ENCODE measurements at regions not wholly inside any gene's neighbourhood (a gene's known extent, or its start where the extent isn't known, plus 50 kb on each side); places are given as distances from the start of the nearest gene placed in this dataset.
"Not testable (repeated sequence)": the region's sequence is repeated elsewhere in the genome, so short reads cannot be mapped to it uniquely, and the experiment has no call there.

- no peak for DNase-seq (ENCODE audit: low spot score)
These were observed 1147.2 kb downstream of the VRK1 start for GRCh38 chr14:97944380-97944779.

DNA sequence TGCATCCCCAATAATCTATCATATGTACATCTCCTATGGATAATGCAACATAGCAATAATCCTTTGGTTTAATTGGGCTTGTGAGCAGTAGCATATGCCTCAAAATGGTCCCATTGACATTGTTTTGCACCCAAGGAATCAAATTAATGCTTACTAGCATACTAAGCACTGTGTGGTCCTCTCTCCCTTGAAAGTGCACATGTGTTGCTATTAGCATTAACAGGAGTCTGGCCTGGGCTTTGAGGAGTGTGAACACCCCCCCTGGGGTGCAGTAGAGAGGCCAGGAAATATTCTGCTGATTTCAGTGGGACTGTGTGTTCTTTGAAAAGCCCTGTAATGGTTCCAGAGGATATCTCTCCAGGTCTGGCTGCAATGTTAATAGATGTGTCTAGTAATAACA is 1148.4 kb downstream of the VRK1 start:
- DNase-seq (ENCODE audit: low spot score), result no peak

DNA sequence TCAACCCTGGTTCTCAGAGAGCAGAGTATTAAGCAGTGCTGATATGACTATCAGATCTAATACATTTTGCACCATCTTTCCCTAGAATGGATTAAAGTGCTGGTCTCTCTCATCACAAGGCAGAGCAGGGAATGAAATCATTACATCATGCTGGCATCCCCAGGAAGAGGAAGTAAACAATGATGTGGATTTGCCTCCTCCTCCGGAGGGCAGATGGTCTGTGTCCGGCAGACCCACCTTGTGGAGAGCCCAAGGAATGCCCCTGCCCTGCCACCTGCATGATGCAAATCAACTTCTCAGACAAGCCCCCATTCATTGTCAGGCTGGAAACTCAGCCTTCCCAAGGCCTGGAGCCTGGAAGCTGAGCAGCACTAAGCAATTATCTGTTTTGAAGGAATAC is 1149.1 kb downstream of the VRK1 start:
- DNase-seq (ENCODE audit: low spot score), result no peak

GRCh38 chr14:97946641-97947040 is 1149.5 kb downstream of the VRK1 start:
- DNase-seq (ENCODE audit: low spot score), result no peak

DNA sequence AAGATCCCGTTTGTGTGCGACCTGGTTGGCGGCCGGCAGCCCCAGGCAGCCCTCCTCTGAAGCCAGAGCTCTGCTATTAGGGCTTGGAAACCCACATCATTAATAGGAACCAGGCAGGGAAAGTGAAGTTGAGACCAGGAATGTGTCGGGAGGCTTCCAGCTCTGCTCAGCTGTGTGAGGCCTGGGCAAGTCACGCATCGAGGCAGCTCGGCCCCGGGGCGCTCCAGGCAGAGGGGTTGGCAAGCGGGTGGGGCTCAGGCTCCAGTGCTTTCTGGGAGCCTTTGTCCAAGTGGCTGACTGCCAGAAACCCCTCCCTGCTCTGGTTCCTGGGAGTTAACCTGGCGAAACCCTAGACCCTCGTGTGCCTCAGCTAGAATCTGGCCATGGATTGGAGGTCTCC is 1151.7 kb downstream of the VRK1 start:
- no peak for DNase-seq (ENCODE audit: low spot score)

GRCh38 chr14:97956581-97957340 is 1159.6 kb downstream of the VRK1 start:
- no peak for DNase-seq (ENCODE audit: low spot score)

GRCh38 chr14:97959251-97959650 is 1162.1 kb downstream of the VRK1 start:
- no peak for DNase-seq (ENCODE audit: low spot score)

DNA sequence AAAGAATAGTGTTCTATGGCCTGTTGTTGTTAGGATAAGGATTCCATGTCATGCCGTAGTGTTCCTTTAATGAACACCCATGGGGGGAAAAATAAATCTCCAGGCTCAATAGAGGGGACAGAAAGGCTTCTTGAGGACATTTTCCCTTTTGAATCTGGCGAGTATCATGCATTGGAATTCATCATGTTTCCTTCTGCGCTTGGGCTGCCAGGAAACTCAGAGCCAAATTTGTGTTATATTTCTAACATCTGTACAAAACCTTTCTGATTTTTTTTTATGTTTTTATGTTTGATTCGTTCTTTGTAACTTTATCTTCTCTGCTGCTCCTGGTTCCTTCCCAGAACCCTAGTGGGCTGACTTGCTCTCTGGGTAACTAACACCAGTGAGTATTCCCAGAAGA is 1163.3 kb downstream of the VRK1 start:
- no peak for DNase-seq (ENCODE audit: low spot score)

DNA sequence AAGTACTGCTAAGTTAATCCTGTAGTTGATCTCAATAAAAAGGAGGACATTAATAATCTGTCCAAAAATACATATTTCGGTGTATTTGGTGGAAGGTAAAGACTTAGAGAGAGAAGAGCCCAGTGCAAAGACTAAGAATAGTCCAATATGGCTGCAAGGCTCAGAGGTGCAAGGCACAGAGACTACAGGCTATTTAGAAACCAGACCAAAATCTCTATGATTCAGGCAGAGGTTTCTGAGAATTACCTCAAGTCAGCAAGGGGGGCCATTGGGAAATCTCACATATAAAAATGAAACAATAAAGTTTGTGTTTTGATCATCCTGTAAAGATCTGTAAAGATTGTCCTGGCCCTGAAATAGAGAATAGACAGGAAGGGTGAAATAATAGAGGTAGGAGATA is 1173.0 kb downstream of the VRK1 start:
- no peak for DNase-seq (ENCODE audit: low spot score)

DNA sequence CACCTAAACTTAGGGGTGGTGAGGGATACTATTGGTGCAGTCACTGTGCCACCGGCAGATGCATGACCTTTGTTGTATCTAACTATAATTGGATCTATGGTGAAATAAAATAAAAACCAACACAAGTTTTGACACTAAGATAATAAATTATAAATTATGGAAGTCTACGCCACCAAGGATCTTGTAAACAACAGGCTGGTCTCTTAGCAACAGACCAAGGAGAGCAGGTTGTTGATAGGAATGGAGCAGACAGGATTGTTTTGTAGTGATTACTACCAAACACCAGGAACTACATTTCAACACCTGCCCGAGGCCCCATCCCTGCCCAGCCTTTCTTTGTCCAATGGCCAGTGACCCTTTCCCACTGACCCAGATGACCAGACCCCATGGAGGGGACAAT is 1178.0 kb downstream of the VRK1 start:
- no peak for DNase-seq (ENCODE audit: low spot score)

- no peak for DNase-seq (ENCODE audit: low spot score)
These were observed 1178.8 kb downstream of the VRK1 start for GRCh38 chr14:97975962-97976361.

DNA sequence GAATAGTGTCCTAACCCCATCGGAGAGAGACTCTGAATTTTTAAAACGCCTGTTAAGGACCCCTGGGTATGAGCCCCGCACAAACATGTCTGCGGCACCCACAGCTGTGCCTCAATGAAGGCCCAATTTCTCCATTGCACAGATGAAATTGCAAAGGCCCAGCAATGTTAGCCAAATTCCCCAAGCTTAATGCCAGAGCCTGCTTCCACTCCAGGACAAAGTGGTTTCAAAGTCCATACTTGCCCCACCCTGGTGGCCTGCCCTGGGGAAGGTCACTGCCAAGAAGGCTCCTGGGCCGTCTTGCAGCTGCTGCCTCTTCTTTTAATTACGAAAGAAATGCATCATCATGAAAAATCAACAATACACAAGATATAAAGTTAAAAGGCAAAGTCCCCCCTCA is 1179.7 kb downstream of the VRK1 start:
- peak; percentile 65 for DNase-seq (ENCODE audit: low spot score)

- DNase-seq (ENCODE audit: low spot score), result peak; percentile 79
These were observed 1180.6 kb downstream of the VRK1 start for GRCh38 chr14:97977651-97978261.

DNA sequence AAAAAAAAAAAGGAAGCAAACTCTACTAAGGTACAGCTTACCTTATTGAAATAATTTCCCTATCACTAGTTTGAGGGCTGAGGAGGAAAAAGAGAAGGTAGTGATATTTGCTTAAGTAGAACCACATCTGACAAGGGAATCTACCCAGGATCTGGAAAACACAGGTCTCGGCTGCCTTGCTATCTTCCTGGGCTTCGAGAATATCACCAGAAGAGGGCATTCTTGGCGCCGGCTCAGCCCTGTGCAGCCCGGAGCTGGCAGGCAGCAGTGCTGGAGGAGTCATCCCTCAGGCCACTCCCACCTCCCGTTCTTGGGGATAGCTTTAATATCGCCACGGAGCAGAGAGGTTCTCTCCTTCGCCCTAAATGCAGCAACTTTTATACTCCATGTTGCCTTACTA is 1181.2 kb downstream of the VRK1 start:
- peak; percentile 86 for DNase-seq (ENCODE audit: low spot score)

DNA sequence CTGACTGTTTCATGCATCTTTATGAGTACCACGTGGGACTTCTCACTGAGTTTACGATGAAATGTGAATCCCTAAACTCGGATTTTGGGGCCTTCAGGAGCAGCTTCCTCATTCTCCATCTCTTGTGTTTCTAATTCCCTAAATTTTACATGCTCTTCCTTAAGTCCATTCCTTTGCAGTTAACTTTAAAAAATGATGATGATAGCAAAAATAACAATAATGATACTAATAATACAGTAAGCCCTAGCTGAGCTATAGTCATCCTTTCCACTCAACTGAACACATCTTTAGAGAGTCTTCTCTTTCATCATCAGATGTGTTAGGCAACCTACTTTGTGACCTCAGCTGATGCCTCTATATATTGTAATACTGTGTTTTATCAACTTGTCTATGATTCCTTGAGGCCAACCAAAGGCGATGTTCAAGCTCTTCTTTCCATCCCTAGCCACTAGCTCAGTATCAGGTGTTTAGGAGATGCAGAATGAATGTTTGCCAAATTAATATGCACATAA is 1196.4 kb downstream of the VRK1 start:
- DNase-seq (ENCODE audit: low spot score), result no peak

DNA sequence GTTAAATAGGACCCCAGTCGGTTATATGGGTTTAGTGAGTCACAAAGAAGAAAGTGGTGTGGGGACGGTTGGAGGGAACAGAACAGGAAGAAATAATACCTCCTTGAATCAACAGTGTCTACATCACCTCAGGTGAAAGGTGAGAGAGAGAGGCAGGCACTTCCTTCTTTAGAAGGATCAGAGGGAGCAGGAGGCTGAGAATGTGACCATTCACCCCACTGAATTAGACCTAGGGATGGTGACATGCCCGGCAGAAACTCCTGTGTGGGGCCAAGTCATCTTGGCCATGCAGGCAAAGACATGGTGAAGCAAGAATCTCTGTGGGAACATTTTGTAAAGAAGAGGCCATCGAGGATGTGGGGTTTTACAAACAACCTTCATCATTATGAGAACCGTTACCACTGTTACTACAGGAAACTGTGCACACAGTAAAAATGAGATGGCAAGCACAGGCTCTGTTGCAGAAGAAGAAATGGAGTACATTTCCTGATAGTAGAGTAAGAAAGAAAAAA is 1196.9 kb downstream of the VRK1 start:
- DNase-seq (ENCODE audit: low spot score), result no peak

DNA sequence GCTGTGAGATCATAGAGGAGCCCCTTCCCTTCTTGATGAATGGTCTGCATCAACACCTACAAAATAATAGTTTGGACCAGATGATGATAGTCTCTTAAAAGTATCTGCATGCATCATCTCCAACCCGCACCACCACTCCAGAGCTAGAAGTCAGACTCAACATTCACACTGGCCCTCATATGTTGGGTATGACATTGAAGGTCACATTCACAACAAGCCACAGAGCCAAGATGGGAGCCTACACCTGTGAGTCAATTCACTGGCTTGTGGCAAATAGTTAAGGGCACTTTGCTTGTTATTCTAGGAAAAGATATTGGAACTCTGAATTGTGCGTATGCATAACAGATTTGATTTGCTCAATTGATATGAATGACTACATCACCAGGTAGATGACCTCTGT is 1197.9 kb downstream of the VRK1 start:
- no peak for DNase-seq (ENCODE audit: low spot score)

GRCh38 chr14:97995531-97995930 is 1198.3 kb downstream of the VRK1 start:
- DNase-seq (ENCODE audit: low spot score), result no peak

- DNase-seq (ENCODE audit: low spot score), result no peak
These were observed 1208.8 kb downstream of the VRK1 start for GRCh38 chr14:98006008-98006407.

DNA sequence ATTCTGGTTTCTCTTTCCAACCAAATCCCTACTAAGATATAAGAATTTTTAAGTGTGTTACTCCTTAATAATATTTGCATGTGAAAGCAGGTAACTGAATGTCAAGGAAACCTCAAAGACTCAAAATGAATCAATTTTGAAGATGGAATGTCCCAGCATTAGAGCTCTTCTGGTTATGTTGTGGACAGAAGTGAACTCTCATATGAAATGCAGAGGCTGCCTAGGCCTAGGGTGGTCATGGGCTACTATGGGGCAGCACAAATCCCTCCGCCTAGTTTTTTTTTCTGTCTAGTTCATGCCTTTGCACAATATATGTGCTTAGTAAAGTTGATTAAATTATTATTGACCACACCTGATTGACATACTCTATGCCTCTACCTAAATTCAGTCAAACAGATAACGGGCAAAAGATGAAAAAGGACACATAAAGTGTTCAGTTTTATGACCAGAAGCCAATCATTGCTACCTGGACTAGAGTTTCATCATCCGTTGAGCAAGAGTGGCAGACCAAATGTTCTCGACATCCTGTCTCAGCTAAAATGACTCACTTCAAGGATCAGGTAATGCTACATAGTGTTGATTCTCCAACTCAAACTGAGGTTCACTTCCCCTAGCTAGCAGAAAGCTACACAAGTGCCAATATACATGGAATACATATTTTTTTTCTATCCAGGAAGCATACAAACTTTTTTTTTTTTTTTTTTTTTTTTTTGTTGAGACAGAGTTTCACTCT is 1211.4 kb downstream of the VRK1 start:
- no peak for DNase-seq (ENCODE audit: low spot score)

DNA sequence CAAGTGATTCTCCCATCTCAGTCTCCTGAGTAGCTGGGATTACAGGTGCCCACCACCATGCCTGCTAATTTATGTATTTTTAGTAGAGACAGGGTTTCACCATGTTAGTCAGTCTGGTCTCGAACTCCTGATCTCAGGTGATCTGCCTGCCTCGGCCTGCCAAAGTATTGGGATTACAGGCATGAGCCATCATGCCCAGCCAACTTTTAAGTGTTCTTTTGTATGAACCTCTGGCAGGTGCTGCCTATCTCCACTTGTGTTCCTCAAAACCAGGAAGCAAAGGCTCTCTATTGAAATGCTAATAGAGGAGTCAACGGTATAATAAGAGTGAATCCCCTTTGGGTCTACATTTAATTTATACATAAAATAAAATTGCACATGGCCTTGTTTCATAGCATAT is 1212.0 kb downstream of the VRK1 start:
- not testable (repeated sequence) for DNase-seq (ENCODE audit: low spot score)

DNA sequence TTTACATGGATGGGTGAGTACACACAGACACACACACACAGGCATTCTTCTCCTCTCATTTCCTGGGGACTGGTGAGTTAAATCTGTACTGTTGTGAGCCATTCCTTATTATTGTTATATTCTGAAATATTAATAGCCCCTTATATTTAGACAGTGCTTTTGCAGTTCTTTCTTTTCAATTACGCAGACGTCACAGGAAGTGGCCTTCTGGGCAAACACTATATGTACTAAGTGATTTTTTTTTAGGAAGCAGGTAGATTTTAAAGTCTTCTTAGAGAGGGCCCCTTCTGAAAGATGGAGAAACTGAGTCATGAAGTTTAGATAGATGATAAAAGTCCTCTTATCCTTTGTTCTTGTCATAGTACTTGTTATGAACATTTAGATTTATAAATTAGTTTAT is 1213.6 kb downstream of the VRK1 start:
- DNase-seq (ENCODE audit: low spot score), result no peak
